ENCODE measurements at regions not wholly inside any gene's neighbourhood (a gene's known extent, or its start where the extent isn't known, plus 50 kb on each side); places are given as distances from the start of the nearest gene placed in this dataset.
"Not testable (repeated sequence)": the region's sequence is repeated elsewhere in the genome, so short reads cannot be mapped to it uniquely, and the experiment has no call there.

DNA sequence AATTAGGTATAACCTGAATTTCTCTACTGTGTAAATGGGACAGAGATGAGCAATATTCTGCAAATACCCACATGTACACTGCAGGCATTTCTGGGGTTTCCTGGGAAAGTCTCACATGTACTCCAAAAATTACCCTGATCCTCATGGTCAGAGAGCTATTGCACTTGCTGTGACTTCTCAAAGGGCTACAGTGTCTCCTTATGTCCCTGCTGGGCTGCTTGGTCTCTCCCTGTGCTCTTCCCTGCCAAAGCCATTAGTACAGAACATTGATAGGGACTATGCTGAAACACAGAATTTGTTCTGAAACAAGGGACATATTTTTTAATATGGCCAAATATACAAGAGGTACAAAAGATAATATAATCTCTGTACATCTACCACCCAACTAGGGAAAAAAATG, 924.4 kb upstream of the NXPH2 start:
- DNase-seq (ENCODE audit: low spot score): no peak

DNA sequence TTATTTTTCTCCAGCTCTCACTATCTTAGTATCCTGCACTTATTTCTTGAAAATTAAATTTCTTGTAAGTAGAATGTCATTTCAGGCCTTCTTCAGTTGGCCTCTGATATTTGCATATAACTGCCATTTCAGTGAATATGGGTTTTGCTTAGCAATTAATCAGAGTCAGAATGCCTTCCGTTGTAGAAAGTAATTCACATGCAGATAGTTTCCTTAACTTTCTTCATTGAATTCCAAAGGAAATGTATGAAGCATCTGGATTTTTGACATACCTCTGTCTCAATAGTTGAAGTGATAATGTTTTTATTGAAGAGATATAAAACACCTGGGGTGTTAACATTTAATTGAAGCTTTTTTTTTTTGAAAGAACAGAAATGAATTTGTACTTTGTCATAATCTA, 914.1 kb upstream of the NXPH2 start:
- DNase-seq (ENCODE audit: low spot score): no peak

DNA sequence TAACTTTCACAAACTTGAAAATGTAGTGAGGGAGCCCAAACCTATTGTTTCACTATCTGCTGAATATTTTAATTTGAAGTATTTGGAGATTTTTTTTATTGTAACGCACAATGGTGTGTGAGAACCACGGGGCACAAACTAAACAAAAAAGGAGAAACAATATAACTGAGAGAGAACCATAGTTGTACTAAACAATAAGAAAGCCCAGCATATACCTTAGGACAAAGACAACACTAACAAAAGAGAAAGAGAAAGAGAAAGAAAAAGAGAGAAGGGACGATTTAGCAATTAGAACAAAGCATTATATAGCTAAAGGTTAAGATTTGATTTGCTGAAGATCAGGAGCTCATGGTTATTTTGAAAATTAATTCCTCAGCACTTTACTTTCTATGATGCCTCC, 906.0 kb upstream of the NXPH2 start:
- no peak for DNase-seq (ENCODE audit: low spot score)

DNA sequence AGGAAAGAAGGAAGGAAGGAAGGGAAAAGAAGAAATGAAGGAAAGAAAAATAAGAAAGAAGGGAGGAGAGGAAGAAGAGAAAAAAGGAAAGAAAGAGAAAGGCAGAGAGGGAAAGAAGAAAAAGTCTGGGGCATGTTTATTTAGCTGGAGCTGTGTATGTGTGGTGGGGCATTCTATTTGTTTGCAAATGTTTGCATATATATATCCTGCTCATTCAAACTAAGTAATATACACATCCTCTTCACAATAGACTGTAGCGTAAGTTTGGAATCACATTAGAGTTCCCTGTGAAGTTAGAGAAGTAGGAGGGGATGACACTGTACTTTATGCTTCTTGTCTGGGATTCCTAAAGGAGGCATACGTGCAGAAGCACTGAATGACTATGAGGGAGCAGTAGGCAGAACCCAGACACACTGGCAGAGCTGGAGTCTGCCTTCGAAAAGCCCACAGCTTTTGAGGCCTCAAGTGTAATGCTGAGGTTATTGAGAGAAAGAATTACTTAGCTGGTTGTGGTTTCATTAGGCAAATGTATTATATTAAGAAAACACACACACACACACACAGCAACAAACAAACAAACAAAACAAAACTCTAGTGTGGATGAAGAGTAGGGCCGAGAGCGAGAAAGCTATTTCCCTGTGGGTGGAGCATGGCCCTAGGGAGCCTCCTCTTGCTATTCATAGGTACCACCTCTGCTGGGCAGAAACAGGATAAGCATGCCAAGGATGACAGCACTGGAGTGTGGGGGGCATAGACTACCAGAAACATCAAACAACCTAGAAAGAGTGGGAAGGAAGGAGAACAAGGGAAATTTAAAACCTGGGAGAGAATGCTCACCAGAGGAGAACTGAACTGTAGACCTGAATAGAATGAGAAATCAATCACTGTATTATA, 905.1 kb upstream of the NXPH2 start:
- no peak for DNase-seq (ENCODE audit: low spot score)

DNA sequence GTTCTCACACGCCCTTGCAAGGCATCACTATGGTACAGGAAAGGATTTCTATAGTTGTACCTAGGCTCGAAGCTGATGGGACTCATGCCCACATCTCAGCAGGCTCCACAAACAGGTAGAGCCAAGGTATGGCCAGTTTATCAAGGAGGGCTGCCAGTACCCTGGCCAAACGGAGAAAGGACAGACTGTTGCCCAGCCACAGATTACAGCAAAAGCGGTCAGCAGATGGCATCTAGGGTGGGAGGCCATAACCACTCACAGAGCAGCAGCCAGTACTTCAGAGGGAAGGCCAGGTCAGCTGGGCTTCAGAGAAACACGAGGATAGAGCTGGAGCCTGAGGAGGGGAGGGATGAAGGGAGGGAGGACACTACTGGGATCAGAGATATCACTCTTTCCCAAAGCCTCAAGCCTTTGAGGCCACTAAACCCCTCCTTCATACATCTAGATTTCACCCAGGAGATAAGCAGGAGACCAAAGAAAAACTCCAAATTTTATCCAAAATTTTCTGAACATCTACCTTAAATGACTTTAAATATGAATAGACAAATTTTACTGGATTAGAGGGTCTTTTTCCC, 904.2 kb upstream of the NXPH2 start:
- DNase-seq (ENCODE audit: low spot score): no peak

DNA sequence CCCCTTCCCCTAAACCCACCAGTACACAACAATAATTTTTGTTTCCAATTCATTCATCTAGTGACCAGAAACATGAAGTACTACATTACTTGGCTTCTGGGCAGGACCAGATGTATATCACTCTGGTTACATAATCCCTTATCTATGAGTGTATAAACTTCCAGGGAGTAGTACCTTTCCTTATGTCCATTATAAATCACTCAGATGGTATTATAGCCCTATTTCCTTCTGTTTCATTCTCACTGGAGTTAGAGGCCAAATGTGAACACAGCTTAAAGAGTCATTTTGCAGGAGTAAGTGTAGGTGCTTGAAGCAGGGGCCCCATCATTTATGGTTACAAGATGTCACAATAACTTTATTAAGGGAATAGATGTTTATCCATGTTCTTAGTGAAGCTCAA, 894.4 kb upstream of the NXPH2 start:
- no peak for DNase-seq (ENCODE audit: low spot score)

DNA sequence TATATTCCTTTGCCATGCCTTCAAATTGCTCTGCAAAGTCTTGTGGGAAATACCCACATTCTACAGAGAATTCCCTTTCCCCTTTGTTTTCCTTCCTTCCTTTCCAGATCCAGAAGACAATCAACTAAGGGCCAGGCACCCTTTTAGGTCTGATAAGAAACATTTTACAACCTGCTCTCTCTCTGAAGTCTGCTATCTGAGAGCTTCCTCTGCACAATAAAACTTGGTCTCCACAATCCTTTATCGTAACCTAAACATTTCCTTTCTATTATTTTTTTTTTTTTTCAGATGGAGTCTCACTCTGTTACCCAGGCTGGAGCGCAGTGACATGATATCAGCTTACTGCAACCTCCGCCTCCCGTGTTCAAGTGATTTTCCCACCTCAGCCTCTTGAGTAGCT, 893.3 kb upstream of the NXPH2 start:
- not testable (repeated sequence) for DNase-seq (ENCODE audit: low spot score)

DNA sequence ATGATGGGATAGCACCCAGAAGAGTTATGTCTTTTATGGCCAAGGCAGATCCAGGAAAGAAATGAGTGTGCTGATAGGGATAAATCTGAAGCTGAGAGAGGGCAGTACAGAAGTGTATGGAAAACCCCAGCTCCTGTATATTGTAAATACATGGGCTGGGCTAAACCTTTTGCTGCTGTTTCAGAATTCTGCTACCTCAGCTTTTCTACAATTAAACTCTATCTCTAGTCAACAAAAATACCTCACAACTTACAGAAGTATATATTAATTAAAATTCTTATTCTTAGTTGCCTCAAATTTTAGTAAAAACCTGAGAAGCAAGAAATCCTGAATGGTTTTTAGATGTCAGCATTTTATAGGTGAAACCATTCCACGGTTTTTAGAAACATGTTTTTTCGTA, 889.5 kb upstream of the NXPH2 start:
- no peak for DNase-seq (ENCODE audit: low spot score)

DNA sequence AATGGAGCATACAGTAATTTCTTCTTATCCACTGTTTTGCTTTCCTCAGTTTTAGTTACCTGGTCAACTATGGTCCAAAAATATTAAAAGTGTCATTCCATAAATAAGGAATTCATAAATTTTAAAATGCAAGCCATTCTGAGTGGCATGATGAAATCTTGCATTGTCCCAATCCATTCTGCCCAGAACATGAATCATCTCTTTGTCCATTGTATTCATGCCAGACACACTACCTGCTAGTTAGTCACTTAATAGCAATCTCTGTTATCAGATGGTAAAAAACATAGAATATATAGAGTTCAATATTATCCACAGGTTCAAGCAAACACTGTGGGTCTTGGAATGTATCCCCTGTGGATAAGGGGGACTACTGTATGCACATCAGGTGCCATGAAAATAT, 872.2 kb upstream of the NXPH2 start:
- DNase-seq (ENCODE audit: low spot score): no peak

DNA sequence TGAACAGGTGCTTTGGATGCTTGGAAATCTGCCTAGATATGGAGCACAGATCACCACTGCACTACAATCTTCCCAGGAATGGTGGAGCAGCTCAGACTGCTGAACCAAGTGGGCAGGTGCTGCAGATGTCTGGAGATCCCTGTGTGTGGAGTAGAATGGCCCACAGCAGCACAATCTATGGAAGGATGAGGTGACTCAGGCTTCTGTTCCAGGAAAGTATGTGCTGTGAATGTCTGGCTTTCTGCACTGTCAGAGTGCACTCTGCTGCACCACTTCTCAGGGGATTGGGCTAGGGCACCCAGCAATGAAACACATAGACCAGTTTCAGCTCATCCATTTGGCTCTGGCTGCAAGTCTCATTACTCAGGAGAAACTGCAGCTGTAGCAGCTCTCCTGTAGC, 865.4 kb upstream of the NXPH2 start:
- DNase-seq (ENCODE audit: low spot score): no peak

DNA sequence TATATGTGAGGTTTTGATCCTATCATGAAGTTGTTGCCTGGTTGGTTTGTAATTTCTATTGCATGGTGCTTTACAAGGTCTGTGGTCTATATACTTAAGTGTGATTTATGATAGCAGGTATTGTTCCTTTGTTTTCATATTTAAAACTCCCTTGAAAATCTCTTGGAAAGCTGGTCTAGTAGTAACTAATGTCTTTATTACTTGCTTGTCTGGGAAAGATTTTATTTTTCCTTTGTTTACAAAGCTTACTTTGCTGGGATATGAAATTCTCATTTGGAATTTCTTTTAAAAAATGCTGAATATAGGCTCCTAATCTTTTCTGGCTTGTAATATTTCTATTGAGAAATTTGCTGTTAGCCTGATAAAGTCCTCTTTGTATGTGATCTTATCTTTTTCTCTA, 862.9 kb upstream of the NXPH2 start:
- DNase-seq (ENCODE audit: low spot score): no peak

DNA sequence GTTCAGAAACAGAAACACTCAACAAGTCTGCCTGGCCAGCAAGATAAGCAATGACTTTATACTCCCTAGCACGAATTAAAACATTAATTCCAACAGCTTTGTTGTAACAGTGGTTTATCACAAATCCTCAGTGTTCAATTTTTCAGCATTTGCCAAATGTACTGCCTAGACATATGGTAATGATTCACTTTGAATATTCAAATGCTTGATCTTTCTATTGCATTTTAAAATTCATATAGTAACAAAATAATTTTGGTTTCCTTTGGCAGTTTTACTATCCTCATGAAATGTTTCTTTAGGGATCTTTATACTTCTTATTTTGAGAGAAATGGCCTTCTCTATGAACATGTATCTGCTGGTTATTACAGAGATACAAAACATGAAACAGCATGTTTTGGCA, 851.8 kb upstream of the NXPH2 start:
- DNase-seq (ENCODE audit: low spot score): no peak

DNA sequence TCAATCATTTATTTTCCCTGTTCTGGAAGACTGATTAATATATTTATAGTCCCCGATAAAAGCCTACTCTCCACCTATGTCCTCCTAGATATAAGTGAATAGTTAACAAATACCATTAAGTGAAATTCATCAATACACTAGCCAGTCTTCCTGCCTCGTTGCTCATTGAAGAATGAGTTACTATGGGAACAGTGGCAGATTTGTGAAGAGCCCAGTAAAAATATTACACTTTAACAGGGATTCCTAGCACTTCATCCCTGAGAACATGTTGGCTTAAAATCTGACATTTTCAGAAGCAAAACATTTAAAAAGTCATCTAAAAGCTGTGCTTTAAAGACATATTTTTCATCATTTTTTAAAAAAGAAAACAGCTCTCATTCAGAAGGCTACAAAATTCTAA, 848.7 kb upstream of the NXPH2 start:
- no peak for DNase-seq (ENCODE audit: low spot score)

DNA sequence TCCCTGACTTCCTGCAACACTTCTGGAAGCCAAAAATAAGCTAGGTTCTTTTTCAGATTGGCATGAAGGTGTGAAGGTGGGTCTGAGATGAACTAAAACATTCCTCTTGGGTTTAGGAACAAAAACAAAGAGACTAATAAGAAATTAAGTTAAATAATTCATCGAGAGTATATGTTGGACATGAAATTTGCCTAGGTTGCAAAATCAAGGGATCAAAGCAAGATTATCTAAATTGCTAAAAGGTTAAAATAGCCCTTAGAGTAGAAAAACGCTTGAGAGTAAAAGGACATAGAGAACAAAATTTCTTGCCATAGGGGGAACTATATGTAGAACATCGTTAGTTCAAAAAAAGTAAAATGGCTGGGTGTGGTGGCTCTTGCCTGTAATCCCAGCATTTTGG, 845.9 kb upstream of the NXPH2 start:
- DNase-seq (ENCODE audit: low spot score): no peak

DNA sequence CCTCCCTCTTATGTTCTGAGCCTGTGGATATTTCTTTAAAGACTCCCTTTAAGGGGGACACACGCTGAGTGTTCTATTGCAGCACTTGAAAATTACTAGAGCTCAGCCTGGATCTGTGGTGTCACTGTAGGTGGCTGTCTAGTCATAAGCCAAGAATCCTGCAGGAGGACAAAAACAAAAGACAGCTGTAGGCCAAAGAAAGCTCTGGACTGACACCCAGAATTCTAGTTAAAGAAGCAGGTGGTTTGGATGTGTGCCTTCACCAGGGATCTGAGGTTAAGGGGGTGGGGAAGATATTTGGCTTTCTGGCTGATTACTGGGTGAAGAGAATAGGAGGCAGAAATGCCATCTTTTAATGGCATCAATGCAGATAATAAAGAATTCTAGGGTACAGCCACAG, 842.5 kb upstream of the NXPH2 start:
- DNase-seq (ENCODE audit: low spot score): no peak

DNA sequence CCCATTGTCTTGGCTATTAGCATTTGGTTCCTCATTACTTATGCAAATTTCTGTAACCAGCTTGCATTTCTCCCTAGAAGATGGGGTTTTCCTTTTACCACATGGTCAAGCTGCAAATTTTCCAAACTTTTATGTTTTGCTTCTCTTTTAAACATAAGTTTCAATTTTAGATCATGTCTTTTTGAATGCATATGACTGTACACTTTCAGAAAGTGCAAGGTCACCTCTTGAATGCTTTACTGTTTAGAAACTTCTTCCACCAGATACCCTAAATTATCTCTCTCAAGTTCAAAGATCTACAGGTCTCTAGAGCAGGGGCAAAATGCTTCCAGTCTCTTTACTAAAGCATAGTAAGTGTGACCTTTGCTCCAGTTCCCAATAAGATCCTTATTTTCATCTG, 837.6 kb upstream of the NXPH2 start:
- DNase-seq (ENCODE audit: low spot score): no peak

DNA sequence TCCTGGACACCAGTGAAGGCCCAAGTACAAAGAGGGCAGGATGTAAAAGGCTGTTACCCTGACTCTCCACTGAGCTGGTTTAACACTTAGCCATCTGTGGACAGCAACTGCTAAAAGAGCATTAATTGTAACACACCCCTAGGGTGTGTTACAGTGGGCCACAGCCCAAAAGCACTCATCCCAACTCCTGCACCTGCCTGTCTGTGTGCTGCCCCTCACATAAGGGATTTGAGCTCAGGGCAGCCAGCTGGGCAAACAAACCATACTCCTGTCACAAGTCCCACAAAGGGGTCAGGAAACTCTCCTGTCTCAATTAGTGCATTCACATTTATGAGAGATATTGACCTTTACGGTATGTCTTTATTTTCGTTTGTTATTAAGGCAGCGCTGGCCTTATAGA, 833.1 kb upstream of the NXPH2 start:
- DNase-seq (ENCODE audit: low spot score): no peak

DNA sequence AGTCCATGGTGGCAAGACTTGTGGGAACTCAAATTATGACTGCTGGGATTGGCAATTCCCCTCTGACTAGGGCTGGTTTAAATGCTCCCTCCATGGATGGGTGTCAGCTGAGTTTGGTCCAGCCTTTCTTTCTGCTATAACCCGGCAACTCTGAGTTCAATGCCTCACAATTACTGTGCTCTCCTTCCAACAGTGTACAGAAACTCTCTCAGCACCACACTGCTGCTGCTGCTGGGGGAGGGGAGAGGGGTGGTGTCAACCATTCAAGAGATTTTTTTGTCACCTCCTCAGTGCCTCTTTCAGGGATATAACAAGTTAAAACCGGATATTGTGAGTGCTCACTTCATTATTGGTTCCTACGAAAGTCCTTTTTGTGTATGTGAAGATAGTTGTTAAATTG, 830.3 kb upstream of the NXPH2 start:
- no peak for DNase-seq (ENCODE audit: low spot score)

DNA sequence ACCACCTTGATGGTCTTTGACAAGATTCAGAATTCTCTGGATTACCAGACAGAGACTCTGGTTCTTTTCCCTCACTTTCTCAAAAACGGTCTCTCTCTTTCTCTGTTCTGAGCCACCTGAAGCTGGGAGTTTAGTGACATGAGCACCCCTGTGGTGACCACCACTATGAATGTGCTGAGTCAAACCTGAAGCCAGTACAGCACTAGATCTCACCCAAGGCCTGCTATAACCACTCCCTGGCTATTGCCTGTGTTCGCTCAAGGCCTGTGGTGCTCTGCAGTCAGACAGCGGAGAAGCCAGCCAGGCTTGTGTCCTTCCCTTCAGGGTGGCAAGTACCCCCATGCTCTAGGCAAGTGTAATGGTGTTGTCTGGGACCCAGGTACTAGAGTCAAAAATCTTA, 828.9 kb upstream of the NXPH2 start:
- DNase-seq (ENCODE audit: low spot score): no peak

DNA sequence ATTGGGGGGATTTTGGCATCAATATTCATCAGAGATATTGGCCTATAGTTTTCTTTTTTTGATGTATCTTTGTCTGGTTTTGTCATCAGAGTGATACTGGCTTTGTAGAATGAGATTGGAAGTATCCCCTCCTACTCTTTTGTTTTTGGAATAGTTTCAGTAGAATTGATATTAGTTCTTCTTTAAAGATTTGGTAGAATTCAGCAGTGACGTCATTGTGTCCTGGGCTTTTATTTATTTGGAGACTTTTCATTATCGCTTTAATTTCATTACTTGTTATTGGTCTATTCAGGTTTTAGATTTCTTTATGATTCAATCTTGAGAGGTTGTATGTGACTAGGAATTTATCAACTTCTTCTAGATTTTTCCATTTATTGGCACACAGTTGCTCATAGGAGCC, 825.5 kb upstream of the NXPH2 start:
- no peak for DNase-seq (ENCODE audit: low spot score)

DNA sequence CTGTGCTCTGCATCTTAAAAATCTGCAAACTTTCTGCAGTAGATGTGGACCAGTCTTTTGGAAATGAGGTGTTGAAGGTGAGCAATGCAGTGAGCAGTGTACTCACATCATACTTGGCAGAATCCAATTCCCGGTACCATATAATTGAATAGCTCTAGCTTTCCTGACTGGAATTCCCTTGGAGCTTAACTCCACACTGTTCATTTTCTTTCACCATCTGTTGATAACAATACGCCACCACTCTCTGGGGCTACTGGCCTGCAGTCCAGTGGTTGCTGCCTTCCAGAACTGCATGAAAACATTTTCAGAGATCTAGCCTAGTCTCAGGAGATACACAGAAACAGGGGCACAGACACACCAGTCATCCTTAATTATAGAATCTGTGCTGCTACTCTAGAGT, 820.0 kb upstream of the NXPH2 start:
- no peak for DNase-seq (ENCODE audit: low spot score)

DNA sequence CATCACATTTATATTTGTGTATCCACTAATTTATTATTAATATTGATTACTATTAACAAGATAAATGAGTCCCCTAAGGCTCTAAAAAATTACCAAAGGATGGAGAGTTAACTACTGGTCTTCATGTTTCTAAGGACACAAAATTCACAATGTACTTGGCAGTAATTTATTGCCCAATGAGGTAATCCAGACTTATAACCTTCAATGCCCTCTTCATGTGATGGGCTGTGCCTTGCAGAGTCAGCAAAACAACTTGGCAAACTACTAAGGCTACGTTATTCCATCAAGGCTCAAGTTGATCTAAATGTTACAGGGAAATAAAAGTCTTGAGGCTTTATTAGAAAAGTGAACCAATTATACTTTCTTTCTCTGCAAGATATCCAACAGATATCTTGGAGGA, 804.9 kb upstream of the NXPH2 start:
- no peak for DNase-seq (ENCODE audit: low spot score)

DNA sequence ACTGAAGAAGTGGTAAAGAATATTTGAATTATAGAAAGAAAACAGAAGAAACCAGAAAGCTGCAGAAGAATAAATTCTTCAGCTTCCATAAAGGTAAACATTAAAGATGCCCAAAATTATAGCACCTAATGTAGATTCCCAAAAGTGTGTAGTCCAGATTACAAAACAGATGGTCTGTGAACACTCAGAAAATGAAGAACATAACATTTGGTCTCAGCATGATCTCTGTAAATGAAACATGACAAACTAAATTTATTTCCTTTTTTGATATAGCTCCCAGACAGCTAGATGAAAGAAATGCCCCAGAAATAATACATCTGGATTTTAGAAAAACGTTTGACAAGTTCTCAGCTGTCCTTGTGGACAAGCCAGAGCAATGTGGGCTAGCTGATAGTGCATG, 794.2 kb upstream of the NXPH2 start:
- no peak for DNase-seq (ENCODE audit: low spot score)

DNA sequence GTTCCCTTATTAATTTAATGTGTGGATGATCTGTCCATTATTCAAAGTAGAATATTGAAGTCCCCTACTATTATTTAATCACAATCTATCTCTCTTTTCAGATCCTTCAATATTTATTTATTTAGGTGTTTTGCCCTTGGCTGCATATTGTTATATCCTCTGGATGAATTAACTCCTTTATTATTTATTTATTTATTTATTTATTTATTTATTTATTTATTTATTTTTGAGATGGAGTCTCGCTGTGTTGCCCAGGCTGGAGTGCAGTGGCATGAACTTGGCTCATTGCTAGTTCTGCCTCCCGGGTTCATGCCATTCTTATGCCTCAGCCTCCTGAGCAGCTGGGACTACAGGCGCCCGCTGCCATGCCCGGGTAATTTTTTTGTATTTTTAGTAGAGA, 776.6 kb upstream of the NXPH2 start:
- no peak for DNase-seq (ENCODE audit: low spot score)
